IMR-90 (cell line): ENCODE measurements at regions not wholly inside any gene's neighbourhood (a gene's known extent, or its start where the extent isn't known, plus 50 kb on each side); places are given as distances from the start of the nearest gene placed in this dataset.

Experiments
- ATAC-seq: fragments of 200-7000 bp; cut with Tn5 transposase; 2 replicates; pipeline ENCODE4 v1.9.1; 2020; ENCODE audit warnings: low read depth, mild to moderate bottlenecking, moderate library complexity
- BruUV-seq: library from RNA; stranded (reverse); fragments of 400-500 nt; replicated peaks from 2 replicates; lab custom pipeline; 2021; lab: Mats Ljungman, UMichigan
- CTCF ChIA-PET: fragments of 300-600 bp; formaldehyde crosslinking; extraction: SDS; loops from one replicate; lab custom pipeline; 2021; ENCODE audit warnings: antibody characterized with exemption; lab: Yijun Ruan, JAX
- POLR2A ChIA-PET: fragments of 300-600 bp; sonication (Branson Sonifier 250); formaldehyde crosslinking; loops from one replicate; lab custom pipeline; 2022; ENCODE audit warnings: antibody characterized with exemption; ENCODE audit not compliant: unreplicated experiment; lab: Charles Lee
- DNase-seq: peaks from one replicate; pipeline ENCODE4 v3.0.0; 2013
- H2AFZ ChIP-seq: replicated peaks from 2 replicates; pipeline ENCODE3; 2013; ENCODE audit warnings: low read length, mild to moderate bottlenecking; ENCODE audit not compliant: poor library complexity
- H2AK5ac ChIP-seq: 2 replicates; pipeline ENCODE4 v1.6.1; 2013; ENCODE audit warnings: low read depth, low read length, inconsistent platforms
- H2AK9ac ChIP-seq: replicated peaks from 2 replicates; pipeline ENCODE3; 2013; ENCODE audit warnings: mild to moderate bottlenecking, low read depth, low read length, moderate library complexity; ENCODE audit not compliant: poor library complexity
- H2BK120ac ChIP-seq: 2 replicates; pipeline ENCODE4 v1.6.1; 2013; ENCODE audit warnings: low read depth, low read length, inconsistent platforms
- H2BK15ac ChIP-seq: 3 replicates; pipeline ENCODE4 v1.6.1; 2013; ENCODE audit warnings: low read depth, low read length, inconsistent platforms
- H2BK20ac ChIP-seq: 2 replicates; pipeline ENCODE4 v1.6.1; 2013; ENCODE audit warnings: low read depth, mild to moderate bottlenecking, inconsistent platforms, low read length, moderate library complexity
- H2BK5ac ChIP-seq: 2 replicates; pipeline ENCODE4 v1.6.1; 2013; ENCODE audit warnings: mild to moderate bottlenecking, low read depth, low read length, inconsistent platforms; ENCODE audit not compliant: poor library complexity, severe bottlenecking
- H3K14ac ChIP-seq: replicated peaks from 2 replicates; pipeline ENCODE4 v1.6.1; 2013; ENCODE audit warnings: low read depth, low read length, inconsistent platforms
- H3K18ac ChIP-seq: 2 replicates; pipeline ENCODE4 v1.6.1; 2013; ENCODE audit warnings: low read depth, low read length, control low read depth
- H3K23ac ChIP-seq: 2 replicates; pipeline ENCODE4 v1.6.1; 2013; ENCODE audit warnings: low read depth, low read length, inconsistent platforms
- H3K27ac ChIP-seq: 2 replicates; pipeline ENCODE4 v1.5.1; 2013; ENCODE audit warnings: mild to moderate bottlenecking, control low read depth, low read length; ENCODE audit not compliant: insufficient read depth
- H3K27me3 ChIP-seq: 2 replicates; pipeline ENCODE4 v1.6.1; 2013; ENCODE audit warnings: low read length; ENCODE audit not compliant: control insufficient read depth, insufficient read depth
- H3K36me3 ChIP-seq: 2 replicates; pipeline ENCODE4 v1.6.1; 2013; ENCODE audit warnings: low read length, mixed read lengths; ENCODE audit not compliant: control insufficient read depth, insufficient read depth
- H3K4ac ChIP-seq: 2 replicates; pipeline ENCODE4 v1.6.1; 2013; ENCODE audit warnings: low read depth, low read length, inconsistent platforms
- H3K4me1 ChIP-seq: 2 replicates; pipeline ENCODE4 v1.6.1; 2013; ENCODE audit warnings: low read length, mixed read lengths; ENCODE audit not compliant: control insufficient read depth, insufficient read depth
- H3K4me2 ChIP-seq: 2 replicates; pipeline ENCODE4 v1.6.1; 2013; ENCODE audit warnings: low read depth, mild to moderate bottlenecking, control low read depth, low read length, moderate library complexity
- H3K4me3 ChIP-seq: 2 replicates; pipeline ENCODE4 v1.5.1; 2013; ENCODE audit warnings: low read depth, mild to moderate bottlenecking, control low read depth, low read length, moderate library complexity; ENCODE audit not compliant: insufficient read depth
- H3K56ac ChIP-seq: 2 replicates; pipeline ENCODE4 v1.6.1; 2013; ENCODE audit warnings: low read length, inconsistent platforms; ENCODE audit not compliant: insufficient read depth; ENCODE audit errors: extremely low read depth
- H3K79me1 ChIP-seq, 2 experiments: 2 replicates each; pipeline ENCODE4 v1.6.1; 2013; ENCODE audit warnings: low read length in 2 of 2, inconsistent platforms in 1 of 2, low read depth in 1 of 2
- H3K9ac ChIP-seq: 2 replicates; pipeline ENCODE4 v1.6.1; 2013; ENCODE audit warnings: low read depth, low read length, control low read depth
- H3K9me1 ChIP-seq: 2 replicates; pipeline ENCODE4 v1.6.1; 2013; ENCODE audit warnings: low read length, inconsistent platforms; ENCODE audit not compliant: insufficient read depth
- H3K9me3 ChIP-seq: 2 replicates; pipeline ENCODE4 v1.6.1; 2013; ENCODE audit warnings: low read length; ENCODE audit not compliant: control insufficient read depth, insufficient read depth
- H4K20me1 ChIP-seq: 2 replicates; pipeline ENCODE4 v1.6.1; 2013; ENCODE audit warnings: low read length, inconsistent platforms; ENCODE audit not compliant: insufficient read depth
- H4K5ac ChIP-seq: 2 replicates; pipeline ENCODE4 v1.6.1; 2013; ENCODE audit warnings: mild to moderate bottlenecking, low read depth, low read length, control low read depth
- H4K8ac ChIP-seq, 2 experiments: 2 replicates each; pipeline ENCODE4 v1.6.1; 2013; ENCODE audit warnings: low read depth in 2 of 2, low read length in 2 of 2, control low read depth in 1 of 2, inconsistent platforms in 1 of 2
- H4K91ac ChIP-seq: 2 replicates; pipeline ENCODE4 v1.6.1; 2013; ENCODE audit warnings: low read depth, low read length, inconsistent platforms; ENCODE audit not compliant: insufficient read depth
- BHLHE40 ChIP-seq: fragments of 150-350 bp; IDR thresholded peaks from 2 replicates; pipeline ENCODE4 v1.6.1; 2016; ENCODE audit warnings: mild to moderate bottlenecking, low read depth, low read length
- CEBPB ChIP-seq: IDR thresholded peaks from 2 replicates; pipeline ENCODE4 v1.6.1; 2012; ENCODE audit warnings: low read depth, low read length, improper control_type of control experiment
- CHD1 ChIP-seq: IDR thresholded peaks from 2 replicates; pipeline ENCODE4 v1.6.1; 2012; ENCODE audit warnings: low read depth, low read length, improper control_type of control experiment
- CTCF ChIP-seq: conservative IDR thresholded peaks from 2 replicates; pipeline ENCODE4 v1.5.1; 2012; ENCODE audit warnings: mild to moderate bottlenecking, low read depth, low read length, improper control_type of control experiment
- ELK1 ChIP-seq: fragments of 150-350 bp; IDR thresholded peaks from 2 replicates; pipeline ENCODE4 v1.6.1; 2016; ENCODE audit warnings: low read depth, mild to moderate bottlenecking, low read length, moderate library complexity, borderline replicate concordance
- FOS ChIP-seq: fragments of 150-350 bp; IDR thresholded peaks from 2 replicates; pipeline ENCODE4 v1.6.1; 2016; ENCODE audit warnings: low read depth, low read length
- MAFK ChIP-seq: IDR thresholded peaks from 2 replicates; pipeline ENCODE4 v1.6.1; 2012; ENCODE audit warnings: low read depth, low read length, improper control_type of control experiment
- MAZ ChIP-seq: IDR thresholded peaks from 2 replicates; pipeline ENCODE4 v1.6.1; 2012; ENCODE audit warnings: low read depth, mild to moderate bottlenecking, low read length, improper control_type of control experiment, moderate library complexity, borderline replicate concordance
- MXI1 ChIP-seq: IDR thresholded peaks from 2 replicates; pipeline ENCODE4 v1.6.1; 2012; ENCODE audit warnings: low read depth, mild to moderate bottlenecking, low read length, moderate library complexity, borderline replicate concordance
- NFE2L2 ChIP-seq: fragments of 150-350 bp; IDR thresholded peaks from 2 replicates; pipeline ENCODE4 v1.6.1; 2016; ENCODE audit warnings: low read depth, mild to moderate bottlenecking, low read length
- RAD21 ChIP-seq: IDR thresholded peaks from 2 replicates; pipeline ENCODE4 v1.6.1; 2012; ENCODE audit warnings: low read length, improper control_type of control experiment
- RCOR1 ChIP-seq: IDR thresholded peaks from 2 replicates; pipeline ENCODE4 v1.6.1; 2012; ENCODE audit warnings: mild to moderate bottlenecking, low read length, improper control_type of control experiment; ENCODE audit not compliant: insufficient replicate concordance
- RFX5 ChIP-seq: IDR thresholded peaks from 2 replicates; pipeline ENCODE4 v1.8.0; 2012; ENCODE audit warnings: low read depth, mild to moderate bottlenecking, low read length, moderate library complexity
- SMC3 ChIP-seq: fragments of 150-350 bp; IDR thresholded peaks from 2 replicates; pipeline ENCODE4 v1.6.1; 2016; ENCODE audit warnings: low read depth, mild to moderate bottlenecking, antibody characterized with exemption, low read length, moderate library complexity
- USF2 ChIP-seq: fragments of 150-350 bp; IDR thresholded peaks from 2 replicates; pipeline ENCODE4 v1.6.1; 2017; ENCODE audit warnings: mild to moderate bottlenecking, antibody characterized with exemption, low read length, low read depth
- dilution Hi-C: fragments of 300-500 bp; cut with HindIII; formaldehyde crosslinking; loops from one replicate; pipeline ENCODE4 v1.14.3; 2018; ENCODE audit warnings: low sequenced_read_pairs; ENCODE audit not compliant: unreplicated experiment
- in situ Hi-C: fragments of 300-500 bp; cut with MboI; formaldehyde crosslinking; loops from 3 replicates; pipeline ENCODE4 v1.14.3; 2019; ENCODE audit warnings: low sequenced_read_pairs, inconsistent platforms, mixed read lengths
- intact Hi-C: fragments of 100-400 bp; cut with micrococcal nuclease; formaldehyde crosslinking; loops from 2 replicates; pipeline ENCODE4 v1.10.0; 2022

- no peak overlapping the region for H2AFZ ChIP-seq
- H4K8ac ChIP-seq, result no peak overlapping the region
- H3K27me3 ChIP-seq, result no peaks in the 10 kb centered on the region; the same call in 1 of the 2 replicates
- no peaks in the 10 kb centered on the region; the same call in 1 of the 2 replicates for H3K9me3 ChIP-seq
- H2BK15ac ChIP-seq, result no peak overlapping the region
- no peak overlapping the region for H4K91ac ChIP-seq
- no peak overlapping the region for H3K56ac ChIP-seq
- no peak overlapping the region for H3K9ac ChIP-seq
- DNase-seq (no peak), ATAC-seq (no peak)
- H3K36me3 ChIP-seq, result no peaks in the 10 kb centered on the region
- H3K79me1 ChIP-seq, result no peaks in the 10 kb centered on the region
- H3K4me3 ChIP-seq, result no peak overlapping the region
- no peak overlapping the region for H2BK20ac ChIP-seq
- no peak overlapping the region for H4K5ac ChIP-seq
- no peak overlapping the region for H2BK5ac ChIP-seq
- H4K20me1 ChIP-seq, result no peaks in the 10 kb centered on the region
- no peaks in the 10 kb centered on the region for H3K4me1 ChIP-seq
- intact Hi-C loops, result no loop called here
- no peak for TF ChIP-seq BHLHE40
- no peak for TF ChIP-seq NFE2L2
- TF ChIP-seq CTCF, result no peak
- TF ChIP-seq FOS, result no peak
- no peak for TF ChIP-seq ELK1
- TF ChIP-seq MXI1, result no peak
- no peak for TF ChIP-seq USF2
- no peak for TF ChIP-seq MAFK
- no peak for TF ChIP-seq RAD21
- TF ChIP-seq MAZ, result no peak
- no peak for TF ChIP-seq RFX5
- no peak for TF ChIP-seq SMC3
- TF ChIP-seq CEBPB, result no peak
- TF ChIP-seq RCOR1, result no peak
- TF ChIP-seq CHD1, result no peak
- no peak overlapping the region for H3K23ac ChIP-seq
- no peak overlapping the region for H2AK5ac ChIP-seq
- no peak overlapping the region for H2BK120ac ChIP-seq
- no peak overlapping the region for H3K4ac ChIP-seq
- no peak overlapping the region for H3K4me2 ChIP-seq
- no peaks in the 10 kb centered on the region for H3K9me1 ChIP-seq
- H3K18ac ChIP-seq, result no peak overlapping the region
- POLR2A ChIA-PET, result no interaction called here
- no peak overlapping the region for H3K27ac ChIP-seq
- BruUV-seq, result no TSS peak
- no peak overlapping the region for H3K14ac ChIP-seq
- in situ Hi-C loops, result no loop called here
- dilution Hi-C loops, result no loop called here
- H2AK9ac ChIP-seq, result no peak overlapping the region
- CTCF ChIA-PET, result no interaction called here
Observed at GRCh38 chrX:95156566-95156965, 1482.6 kb downstream of the FAM133A start.
